ENCODE measurements at regions not wholly inside any gene's neighbourhood (a gene's known extent, or its start where the extent isn't known, plus 50 kb on each side); places are given as distances from the start of the nearest gene placed in this dataset.

GRCh38 chr4:152103181-152103901 lies 342.5 kb upstream of the GATB start:
- TF ChIP-seq CTCF (IDR thresholded peaks at IDR 0.05 in 8 of 11, conservative IDR thresholded peaks at IDR 0.05 in 3 of 11), result no peak
- TF ChIP-seq POLR2A (IDR thresholded peaks at IDR 0.05), result no peak
